Endodermal cell (in vitro differentiated cells): ENCODE measurements at regions not wholly inside any gene's neighbourhood (a gene's known extent, or its start where the extent isn't known, plus 50 kb on each side); places are given as distances from the start of the nearest gene placed in this dataset.
A peak's percentile ranks its signal among the peaks of the same experiment; 100 is the strongest.

Experiments used
- DNase-seq: peaks from one replicate; pipeline ENCODE4 v3.0.0-alpha.2; 2017
- H3K27ac ChIP-seq: 2 replicates; pipeline ENCODE4 v1.5.1; 2013; ENCODE audit warnings: mild to moderate bottlenecking, low read depth, low read length, moderate library complexity
- H3K27me3 ChIP-seq: 2 replicates; pipeline ENCODE4 v1.6.1; 2013; ENCODE audit warnings: mild to moderate bottlenecking, low read length, moderate library complexity; ENCODE audit not compliant: insufficient read depth, control insufficient read depth, poor library complexity, severe bottlenecking
- H3K36me3 ChIP-seq: 2 replicates; pipeline ENCODE4 v1.7.0; 2013; ENCODE audit warnings: mild to moderate bottlenecking, low read length, moderate library complexity; ENCODE audit not compliant: control insufficient read depth, insufficient read depth
- H3K4me1 ChIP-seq: one replicate; pipeline ENCODE4 v1.7.0; 2013; ENCODE audit warnings: low read length; ENCODE audit not compliant: control insufficient read depth, insufficient read depth
- H3K4me3 ChIP-seq: 2 replicates; pipeline ENCODE4 v1.5.1; 2013; ENCODE audit warnings: mild to moderate bottlenecking, low read length, moderate library complexity
- H3K9ac ChIP-seq: 2 replicates; pipeline ENCODE4 v1.6.1; 2013; ENCODE audit warnings: mild to moderate bottlenecking, low read length, moderate library complexity; ENCODE audit not compliant: poor library complexity, severe bottlenecking; ENCODE audit errors: extremely low read depth
- H3K9me3 ChIP-seq: 2 replicates; pipeline ENCODE4 v1.6.1; 2013; ENCODE audit warnings: mild to moderate bottlenecking, low read length, moderate library complexity; ENCODE audit not compliant: control insufficient read depth
- H3K27ac Mint-ChIP-seq: 2 replicates; pipeline ENCODE4 v1.8.0; 2020; ENCODE audit warnings: mixed read lengths
- H3K27me3 Mint-ChIP-seq: 2 replicates; pipeline ENCODE4 v1.8.0; 2021; ENCODE audit warnings: mild to moderate bottlenecking, mixed read lengths; ENCODE audit not compliant: insufficient read depth
- H3K36me3 Mint-ChIP-seq: 2 replicates; pipeline ENCODE4 v1.8.0; 2020; ENCODE audit warnings: low read depth, mixed read lengths
- H3K4me1 Mint-ChIP-seq: 2 replicates; pipeline ENCODE4 v1.8.0; 2020; ENCODE audit warnings: mixed read lengths
- H3K4me3 Mint-ChIP-seq: 2 replicates; pipeline ENCODE4 v1.8.0; 2020; ENCODE audit warnings: mild to moderate bottlenecking, moderate library complexity, mixed read lengths
- H3K9me3 Mint-ChIP-seq: 2 replicates; pipeline ENCODE4 v1.8.0; 2020; ENCODE audit warnings: mild to moderate bottlenecking, mixed read lengths
- WGBS, 2 experiments: methylation state at CpG; one replicate each; pipeline versions ENCODE4 v1.1.5 to v1.1.7; 2013; ENCODE audit warnings: missing lambda C conversion rate in 2 of 2, mixed read lengths in 1 of 2; ENCODE audit not compliant: insufficient coverage in 1 of 2, insufficient read length in 1 of 2; 5-methylcytosine and 5-hydroxymethylcytosine counted together
- TF ChIP-seq, protein P1 (sequence below): fragments of 200-600 bp; sonication (generic); conservative IDR thresholded peaks from 2 replicates; pipeline ENCODE4 v1.5.0; 2021; ENCODE audit warnings: antibody characterized with exemption, mild to moderate bottlenecking

GRCh38 chr7:7048213-7048612, 134.1 kb upstream of the C1GALT1 start:
- no peaks in the 10 kb centered on the region for H3K36me3 ChIP-seq
- H3K9me3 Mint-ChIP-seq: peaks cover 2% of the 10 kb centered on the region
- no peaks in the 10 kb centered on the region for H3K27me3 ChIP-seq
- H3K4me3 Mint-ChIP-seq: no peak overlapping the region
- no peaks in the 10 kb centered on the region for H3K36me3 Mint-ChIP-seq
- H3K27me3 Mint-ChIP-seq: no peaks in the 10 kb centered on the region
- H3K9ac ChIP-seq: no peak overlapping the region
- H3K4me1 Mint-ChIP-seq: peaks cover 7% of the 10 kb centered on the region
- no peak for DNase-seq
- WGBS, 2 experiments: 91 to 94% methylated on average over 3 to 4 of the region's 4 CpGs
- H3K4me3 ChIP-seq: no peak overlapping the region
- H3K4me1 ChIP-seq: no peaks in the 10 kb centered on the region
- H3K27ac Mint-ChIP-seq: no peak overlapping the region
- TF ChIP-seq, protein P1, sequence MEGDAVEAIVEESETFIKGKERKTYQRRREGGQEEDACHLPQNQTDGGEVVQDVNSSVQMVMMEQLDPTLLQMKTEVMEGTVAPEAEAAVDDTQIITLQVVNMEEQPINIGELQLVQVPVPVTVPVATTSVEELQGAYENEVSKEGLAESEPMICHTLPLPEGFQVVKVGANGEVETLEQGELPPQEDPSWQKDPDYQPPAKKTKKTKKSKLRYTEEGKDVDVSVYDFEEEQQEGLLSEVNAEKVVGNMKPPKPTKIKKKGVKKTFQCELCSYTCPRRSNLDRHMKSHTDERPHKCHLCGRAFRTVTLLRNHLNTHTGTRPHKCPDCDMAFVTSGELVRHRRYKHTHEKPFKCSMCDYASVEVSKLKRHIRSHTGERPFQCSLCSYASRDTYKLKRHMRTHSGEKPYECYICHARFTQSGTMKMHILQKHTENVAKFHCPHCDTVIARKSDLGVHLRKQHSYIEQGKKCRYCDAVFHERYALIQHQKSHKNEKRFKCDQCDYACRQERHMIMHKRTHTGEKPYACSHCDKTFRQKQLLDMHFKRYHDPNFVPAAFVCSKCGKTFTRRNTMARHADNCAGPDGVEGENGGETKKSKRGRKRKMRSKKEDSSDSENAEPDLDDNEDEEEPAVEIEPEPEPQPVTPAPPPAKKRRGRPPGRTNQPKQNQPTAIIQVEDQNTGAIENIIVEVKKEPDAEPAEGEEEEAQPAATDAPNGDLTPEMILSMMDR: no peak
- H3K9me3 ChIP-seq: no peaks in the 10 kb centered on the region
- no peak overlapping the region for H3K27ac ChIP-seq

DNA sequence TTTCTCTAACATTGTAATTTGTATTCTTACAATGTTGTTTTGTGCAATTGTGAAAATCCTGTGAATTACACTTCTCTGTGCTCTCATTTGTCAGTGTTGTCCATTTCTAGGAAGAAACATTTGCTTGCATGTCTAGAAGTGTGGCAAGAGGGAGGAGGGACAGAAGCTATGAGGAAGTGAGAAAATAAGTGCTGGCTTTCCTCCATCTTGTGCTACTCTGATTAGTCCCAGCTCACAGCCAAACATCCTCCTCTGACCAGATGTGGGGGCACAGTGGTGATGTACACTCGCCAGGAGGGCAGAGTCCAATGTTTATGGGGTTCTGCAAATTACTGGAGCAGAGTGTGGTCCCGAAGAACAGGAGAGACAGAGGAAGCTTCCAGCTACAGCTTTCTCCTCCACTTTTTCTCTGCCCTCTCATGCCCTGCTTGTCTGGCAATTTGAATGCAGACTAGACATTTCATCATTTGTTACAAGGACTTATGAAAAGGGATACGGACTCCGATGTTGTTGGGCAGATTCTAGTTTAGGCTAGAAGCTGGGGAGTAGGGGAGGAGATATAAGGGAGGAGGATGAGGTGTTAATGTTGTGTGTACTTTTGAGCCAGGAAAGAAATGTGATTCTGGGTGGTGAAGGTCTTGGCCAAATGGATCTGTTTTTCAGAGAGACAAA, 131.0 kb upstream of the C1GALT1 start:
- Mint-ChIP-seq H3K36me3 (no peaks in the 10 kb centered on the region), H3K27ac (no peak overlapping the region), H3K4me1 (peaks cover 10% of the 10 kb centered on the region), H3K27me3 (peaks cover under 1% of the 10 kb centered on the region), H3K4me3 (no peak overlapping the region), H3K9me3 (peaks cover 2% of the 10 kb centered on the region)
- Histone ChIP-seq H3K27ac (peak overlapping the region; percentile 77), H3K36me3 (no peaks in the 10 kb centered on the region), H3K9me3 (no peaks in the 10 kb centered on the region), H3K4me1 (peaks cover 3% of the 10 kb centered on the region), H3K9ac (no peak overlapping the region), H3K27me3 (no peaks in the 10 kb centered on the region), H3K4me3 (no peak overlapping the region)
- 71 to 93% methylated on average over 2 to 4 of the region's 4 CpGs for WGBS, 2 experiments
- TF ChIP-seq, protein P1: no peak
- no peak for DNase-seq

DNA sequence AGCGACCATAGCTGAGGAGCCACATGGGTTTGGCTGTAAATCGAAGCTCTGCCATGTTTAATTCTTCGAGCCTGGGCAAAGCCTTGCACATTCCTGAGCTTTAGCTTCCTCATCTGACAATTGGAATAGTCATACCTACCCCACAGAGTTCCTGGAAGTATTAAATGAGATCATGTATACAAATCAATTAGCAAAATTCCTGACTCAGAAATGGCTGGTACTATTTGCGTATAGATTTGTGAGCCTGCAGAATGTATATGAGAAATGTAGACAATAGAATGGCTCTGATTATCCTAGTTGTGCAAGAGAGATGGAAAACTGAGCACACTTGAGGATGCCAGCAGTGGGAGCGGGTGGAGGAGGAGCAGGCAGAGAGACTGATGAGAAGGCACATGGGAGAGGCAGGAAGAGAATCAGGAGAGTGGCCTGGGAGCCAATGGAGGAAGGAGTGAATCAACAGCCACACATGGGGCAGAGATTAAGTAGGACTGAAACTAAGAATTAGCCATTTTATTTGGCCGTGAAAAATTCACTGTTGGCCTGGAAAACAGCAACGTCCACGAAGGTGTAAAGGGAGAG, 128.0 kb upstream of the C1GALT1 start:
- peaks cover 2% of the 10 kb centered on the region for H3K9me3 Mint-ChIP-seq
- peaks cover 10% of the 10 kb centered on the region for H3K4me1 Mint-ChIP-seq
- no peak overlapping the region for H3K4me3 ChIP-seq
- peaks cover 18% of the 10 kb centered on the region for H3K27me3 Mint-ChIP-seq
- no peaks in the 10 kb centered on the region for H3K9me3 ChIP-seq
- no peak overlapping the region for H3K9ac ChIP-seq
- TF ChIP-seq, protein P1: no peak
- DNase-seq: no peak
- no peak overlapping the region for H3K27ac Mint-ChIP-seq
- H3K4me3 Mint-ChIP-seq: no peak overlapping the region
- no peaks in the 10 kb centered on the region for H3K36me3 Mint-ChIP-seq
- H3K27ac ChIP-seq: no peak overlapping the region
- peaks cover 3% of the 10 kb centered on the region for H3K4me1 ChIP-seq
- H3K27me3 ChIP-seq: peaks cover 5% of the 10 kb centered on the region
- no peaks in the 10 kb centered on the region for H3K36me3 ChIP-seq
- 95% methylated on average over 4 to 8 of the region's 8 CpGs for WGBS, 2 experiments
